Adrenal gland (tissue), 9 donors: ENCODE measurements at regions not wholly inside any gene's neighbourhood (a gene's known extent, or its start where the extent isn't known, plus 50 kb on each side); places are given as distances from the start of the nearest gene placed in this dataset.
"Not testable (repeated sequence)": the region's sequence is repeated elsewhere in the genome, so short reads cannot be mapped to it uniquely, and the experiment has no call there.

ENCODE experiments used
- DNase-seq, 7 donors: peaks; one replicate each; pipeline ENCODE4 v3.0.0-alpha.2; 2019 to 2020
- H3K27ac ChIP-seq, 5 donors: fragments of 200-600 bp; sonication (generic) in 4 of 5; 1 replicate in 3 of 5; 2 replicates in 2 of 5; pipeline versions ENCODE4 v1.5.1 to v1.8.0; 2016 to 2020; ENCODE audit warnings: mild to moderate bottlenecking in 1 of 5
- H3K27me3 ChIP-seq: fragments of 200-600 bp; 2 replicates; pipeline ENCODE4 v1.8.0; 2021
- H3K36me3 ChIP-seq, 2 donors: fragments of 200-600 bp; replicated peaks in 1 of 2; 1 replicate in 1 of 2; 2 replicates in 1 of 2; pipeline versions ENCODE4 v1.5.1 to v1.8.0; 2018 to 2022
- H3K4me1 ChIP-seq, 2 donors: fragments of 200-600 bp; replicated peaks in 1 of 2; 1 replicate in 1 of 2; 2 replicates in 1 of 2; pipeline versions ENCODE4 v1.5.1 to v1.8.0; 2018 to 2021
- H3K4me3 ChIP-seq, 4 donors: fragments of 200-600 bp; sonication (generic) in 3 of 4; one replicate each; pipeline ENCODE4 v1.5.1; 2016 to 2018
- H3K9me3 ChIP-seq, 3 donors: fragments of 200-600 bp; sonication (generic) in 1 of 3; replicated peaks in 1 of 3; 1 replicate in 2 of 3; 2 replicates in 1 of 3; pipeline versions ENCODE4 v1.5.1 to v1.8.0; 2016 to 2021
- CTCF ChIP-seq, 6 experiments: fragments of 450-650 bp in 4 of 6; fragments of 200-600 bp in 2 of 6; sonication (generic) in 1 of 6; IDR thresholded peaks; 1 replicate in 5 of 6; 2 replicates in 1 of 6; pipeline versions ENCODE4 v1.5.1 to v1.8.0; 2016 to 2021; ENCODE audit warnings: antibody characterized with exemption in 6 of 6, mild to moderate bottlenecking in 2 of 6, moderate library complexity in 1 of 6
- POLR2A ChIP-seq, 2 donors: fragments of 450-650 bp; IDR thresholded peaks; one replicate each; pipeline ENCODE4 v1.6.1; 2017; ENCODE audit warnings: antibody characterized with exemption in 2 of 2, mild to moderate bottlenecking in 2 of 2, moderate library complexity in 1 of 2
- WGBS, 4 donors: extraction: QIAGEN DNeasy Blood & Tissue Kit in 2 of 4; methylation state at CpG; one replicate each; pipeline versions ENCODE4 v1.1.5 to v1.1.7; 2013 to 2017; 5-methylcytosine and 5-hydroxymethylcytosine counted together
- intact Hi-C, 2 donors: fragments of 100-400 bp; cut with DNase I; formaldehyde crosslinking; loops; one replicate each; pipeline versions ENCODE4 v1.14.1 to v1.15.0; 2022 to 2023
- donor health status: healthy with polysubstance abuse.
- donor health status: Bipolar disorder and iron deficiency.
- donor health status: DM: yes; HTN: yes; CAD: no.
- donor health status: DM: no; HTN: no; CAD: no.
- donor health status: DM: no; HTN: no; CAD: no.

DNA sequence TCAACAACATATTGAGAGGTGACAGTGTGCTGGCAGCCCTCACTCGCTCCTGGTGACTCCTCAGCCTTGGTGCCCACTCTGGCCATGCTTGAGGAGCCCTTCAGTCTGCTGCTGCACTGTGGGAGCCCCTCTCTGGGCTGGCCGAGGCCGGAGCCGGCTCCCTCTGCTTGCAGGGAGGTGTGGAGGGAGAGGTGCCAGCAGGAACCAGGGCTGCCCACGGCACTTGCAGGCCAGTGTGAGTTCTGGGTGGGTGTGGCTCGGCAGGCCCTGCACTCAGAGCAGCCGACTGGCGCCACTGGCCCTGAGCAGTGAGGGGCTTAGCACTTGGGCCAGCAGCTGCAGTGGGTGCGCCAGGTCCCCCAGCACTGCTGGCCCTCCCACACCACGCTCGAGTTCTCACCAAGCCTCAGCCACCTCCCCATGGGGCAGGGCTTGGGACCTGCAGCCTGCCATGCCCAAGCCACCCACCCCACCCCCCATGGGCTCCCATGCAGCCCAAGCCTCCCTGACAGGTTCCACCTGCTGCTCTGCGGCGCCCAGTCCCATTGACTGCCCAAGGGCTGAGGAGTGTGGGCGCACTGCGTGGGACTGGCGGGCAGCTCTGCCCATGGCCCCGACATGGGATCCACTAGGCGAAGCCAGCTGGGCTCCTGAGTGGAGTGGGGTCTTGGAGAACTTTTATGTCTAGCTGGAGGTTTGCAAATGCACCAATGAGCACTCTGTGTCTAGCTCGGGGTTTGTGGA lies 377.1 kb upstream of the ANKRD30A start:
- WGBS, 4 donors, result 85 to 94% (median 91%) methylated on average over 2 to 19 of the region's 19 CpGs
- Histone ChIP-seq H3K9me3 (no peaks in the 10 kb centered on the region), H3K4me1 (no peaks in the 10 kb centered on the region), H3K27ac (no peak overlapping the region), H3K4me3 (no peak overlapping the region), H3K27me3 (no peaks in the 10 kb centered on the region), H3K36me3 (no peaks in the 10 kb centered on the region)
- DNase-seq, result no peak
- intact Hi-C loops, result no loop called here
- no peak for TF ChIP-seq POLR2A (IDR thresholded peaks at IDR 0.05)
- no peak for TF ChIP-seq CTCF (IDR thresholded peaks at IDR 0.05)

DNA sequence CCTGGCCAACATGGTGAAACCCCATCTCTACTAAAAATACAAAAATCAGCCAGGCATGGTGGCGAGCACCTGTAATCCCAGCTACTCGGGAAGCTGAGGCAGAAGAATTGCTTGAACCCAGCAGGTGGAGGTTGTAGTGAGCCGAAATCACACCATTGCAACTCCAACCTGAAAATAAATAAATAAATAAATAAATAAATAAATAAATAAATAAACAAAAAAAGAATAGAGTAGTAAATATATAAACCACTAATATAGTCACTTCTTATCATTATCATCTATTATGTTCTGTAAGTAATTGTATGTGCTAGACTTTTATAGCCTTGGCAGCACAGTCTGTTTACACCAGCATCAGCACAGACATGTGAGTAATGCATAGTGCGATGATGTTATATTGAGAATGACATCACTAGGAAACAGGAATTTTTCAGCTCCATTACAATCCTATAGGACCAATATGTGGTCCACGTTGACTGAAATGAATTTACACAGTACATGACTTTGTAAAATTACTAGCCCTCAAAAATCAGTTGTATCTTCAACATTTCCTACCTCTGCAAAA lies 385.4 kb upstream of the ANKRD30A start:
- WGBS, 4 donors, result 78 to 92% (median 88%) methylated on average over 5 of the region's 5 CpGs
- TF ChIP-seq CTCF (IDR thresholded peaks at IDR 0.05) (no peak), POLR2A (IDR thresholded peaks at IDR 0.05) (no peak)
- intact Hi-C loops, result no loop called here
- Histone ChIP-seq H3K4me3 (no peak overlapping the region), H3K27me3 (no peaks in the 10 kb centered on the region), H3K4me1 (no peaks in the 10 kb centered on the region), H3K36me3 (no peaks in the 10 kb centered on the region), H3K27ac (no peak overlapping the region), H3K9me3 (no peaks in the 10 kb centered on the region)
- no peak for DNase-seq

DNA sequence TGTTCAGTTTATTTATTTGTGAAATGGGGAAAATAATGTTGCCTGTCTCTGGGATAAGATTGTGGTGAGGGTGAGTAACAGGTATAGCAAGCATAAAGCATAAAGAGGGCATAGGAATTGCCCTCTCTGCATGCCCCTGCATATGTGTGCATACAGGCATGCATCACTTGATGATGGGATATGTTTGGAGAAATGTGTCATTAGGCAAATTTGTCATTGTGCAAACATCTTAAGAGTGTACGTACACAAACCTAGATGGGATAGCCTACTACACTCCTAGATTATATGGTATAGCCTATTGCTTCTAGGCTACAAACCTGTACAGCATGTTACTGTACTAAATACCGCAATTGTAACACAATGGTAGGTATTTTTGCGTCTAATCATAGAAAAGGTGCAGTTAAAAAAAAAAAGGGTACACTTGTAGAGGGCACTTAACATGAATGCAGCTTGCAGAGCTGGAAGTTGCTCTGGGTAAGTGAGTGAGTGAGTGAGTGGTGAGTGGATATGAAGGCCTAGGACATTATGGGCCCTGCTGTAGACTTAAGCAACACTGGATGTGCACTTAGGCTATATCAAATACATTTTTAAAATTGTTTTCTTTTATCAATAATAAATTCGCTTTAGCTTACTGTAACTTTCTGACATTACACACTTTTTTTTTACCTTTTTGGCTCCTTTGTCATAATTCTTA lies 386.5 kb upstream of the ANKRD30A start:
- H3K27me3 ChIP-seq, result no peaks in the 10 kb centered on the region
- H3K4me1 ChIP-seq, result no peaks in the 10 kb centered on the region
- no peak for TF ChIP-seq CTCF (IDR thresholded peaks at IDR 0.05)
- TF ChIP-seq POLR2A (IDR thresholded peaks at IDR 0.05), result no peak
- H3K9me3 ChIP-seq, result no peaks in the 10 kb centered on the region
- no peak overlapping the region for H3K4me3 ChIP-seq
- H3K27ac ChIP-seq, result no peak overlapping the region
- WGBS, 4 donors, result 92 to 98% (median 93%) methylated on average over 4 of the region's 4 CpGs
- H3K36me3 ChIP-seq, result no peaks in the 10 kb centered on the region
- DNase-seq, result no peak
- intact Hi-C loops, result no loop called here

GRCh38 chr10:36736311-36736710 lies 389.1 kb upstream of the ANKRD30A start:
- intact Hi-C loops, result no loop called here
- TF ChIP-seq CTCF (IDR thresholded peaks at IDR 0.05) (no peak), POLR2A (IDR thresholded peaks at IDR 0.05) (no peak)
- DNase-seq, result no peak
- no peak overlapping the region for H3K4me3 ChIP-seq
- no peaks in the 10 kb centered on the region for H3K4me1 ChIP-seq
- no peak overlapping the region for H3K27ac ChIP-seq
- H3K9me3 ChIP-seq, result no peaks in the 10 kb centered on the region
- WGBS, 4 donors, result 76 to 95% (median 91%) methylated on average over 1 of the region's 1 CpG
- no peaks in the 10 kb centered on the region for H3K27me3 ChIP-seq
- no peaks in the 10 kb centered on the region for H3K36me3 ChIP-seq

DNA sequence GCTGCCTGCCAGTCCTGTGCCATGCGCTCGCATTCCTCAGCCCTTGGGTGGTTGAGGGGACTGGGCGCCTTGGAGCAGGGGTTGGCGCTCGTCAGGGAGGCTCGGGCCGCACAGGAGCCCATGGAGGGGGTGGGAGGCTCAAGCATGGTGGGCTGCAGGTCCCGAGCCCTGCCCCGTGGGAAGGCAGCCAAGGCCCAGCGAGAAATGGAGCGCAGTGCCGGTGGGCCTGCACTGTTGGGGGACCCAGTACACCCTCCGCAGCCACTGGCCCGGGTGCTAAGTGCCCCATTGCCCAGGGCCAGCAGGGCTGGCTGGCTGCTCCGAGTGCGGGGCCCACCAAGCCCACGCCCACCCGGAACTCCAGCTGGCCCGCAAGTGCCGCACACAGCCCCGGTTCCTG lies 390.8 kb upstream of the ANKRD30A start:
- H3K9me3 ChIP-seq, intact Hi-C loops, H3K36me3 ChIP-seq, H3K4me3 ChIP-seq, H3K27ac ChIP-seq, H3K27me3 ChIP-seq, DNase-seq, H3K4me1 ChIP-seq: not testable (repeated sequence)
- 83 to 96% (median 94%) methylated on average over 1 to 21 of the region's 21 CpGs for WGBS, 4 donors
